ENCODE measurements at regions not wholly inside any gene's neighbourhood (a gene's known extent, or its start where the extent isn't known, plus 50 kb on each side); places are given as distances from the start of the nearest gene placed in this dataset.

- TF ChIP-seq CTCF (IDR thresholded peaks at IDR 0.05), result no peak
- TF ChIP-seq POLR2AphosphoS5 (IDR thresholded peaks at IDR 0.05), result no peak
These were observed 473.4 kb downstream of the AACS start for GRCh38 chr12:125538401-125539199.

Data from prostate gland (tissue), 2 donors.